Uterus (tissue), 3 donors: ENCODE measurements at regions not wholly inside any gene's neighbourhood (a gene's known extent, or its start where the extent isn't known, plus 50 kb on each side); places are given as distances from the start of the nearest gene placed in this dataset.

ENCODE experiments used
- DNase-seq, 2 donors: peaks; one replicate each; pipeline ENCODE4 v3.0.0-alpha.2; 2019 to 2020
- H3K27ac ChIP-seq, 2 donors: fragments of 200-600 bp; sonication (generic); 1 replicate in 1 of 2; 2 replicates in 1 of 2; pipeline ENCODE4 v1.5.1; 2016 to 2018
- H3K27me3 ChIP-seq, 2 donors: fragments of 200-600 bp; sonication (generic); one replicate each; pipeline ENCODE4 v1.5.1; 2018 to 2019; ENCODE audit warnings: control low read depth in 1 of 2
- H3K36me3 ChIP-seq, 2 donors: fragments of 200-600 bp; sonication (generic); one replicate each; pipeline ENCODE4 v1.5.1; 2019; ENCODE audit warnings: control low read depth in 1 of 2
- H3K4me1 ChIP-seq, 2 donors: fragments of 200-600 bp; sonication (generic); one replicate each; pipeline ENCODE4 v1.5.1; 2018 to 2019; ENCODE audit warnings: control low read depth in 1 of 2
- H3K4me3 ChIP-seq, 2 donors: fragments of 200-600 bp; sonication (generic); 1 replicate in 1 of 2; 2 replicates in 1 of 2; pipeline ENCODE4 v1.5.1; 2018 to 2019; ENCODE audit warnings: mild to moderate bottlenecking in 1 of 2
- H3K9me3 ChIP-seq, 2 donors: fragments of 200-600 bp; sonication (generic); one replicate each; pipeline ENCODE4 v1.5.1; 2019; ENCODE audit warnings: control low read depth in 1 of 2
- POLR2A ChIP-seq, 2 donors: fragments of 450-650 bp; IDR thresholded peaks; one replicate each; pipeline ENCODE4 v1.6.1; 2016; ENCODE audit warnings: antibody characterized with exemption in 2 of 2, mild to moderate bottlenecking in 1 of 2, moderate library complexity in 1 of 2
- intact Hi-C: fragments of 100-400 bp; cut with DNase I; formaldehyde crosslinking; loops from one replicate; pipeline ENCODE4 v1.15.1; 2023; ENCODE audit warnings: low total_unique reads
- TF ChIP-seq, protein P1 (sequence below), 4 experiments: fragments of 200-600 bp in 2 of 4; fragments of 450-650 bp in 2 of 4; sonication (generic) in 2 of 4; IDR thresholded peaks; one replicate each; pipeline ENCODE4 v1.5.1; 2016 to 2019; ENCODE audit warnings: antibody characterized with exemption in 4 of 4, mild to moderate bottlenecking in 2 of 4, moderate library complexity in 1 of 4
- donor health status: DM: yes; HTN: yes; CAD: no.

DNA sequence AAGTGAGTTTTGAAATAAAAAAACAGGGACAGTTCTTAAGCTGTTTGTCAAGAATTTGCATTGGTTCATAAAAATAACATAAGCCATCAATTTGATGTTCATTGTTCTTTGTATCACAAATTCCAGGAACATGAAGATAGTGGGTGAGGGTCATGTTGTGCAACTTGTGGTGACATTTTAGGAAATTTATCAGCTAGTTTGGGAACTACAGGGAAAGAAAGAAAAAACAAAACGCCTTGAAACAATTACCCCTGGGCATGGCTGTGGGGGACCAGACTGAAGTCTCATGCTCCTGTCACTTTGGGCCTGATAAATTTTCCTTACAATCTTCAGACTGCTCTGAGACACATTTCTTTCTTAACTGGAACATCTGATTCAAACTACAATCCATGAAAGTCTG, 207.1 kb upstream of the CLINT1 start:
- Histone ChIP-seq H3K9me3 (no peaks in the 10 kb centered on the region), H3K27me3 (no peaks in the 10 kb centered on the region), H3K4me1 (peaks cover 0 to 6% of the 10 kb centered on the region in 2 donors), H3K36me3 (no peaks in the 10 kb centered on the region), H3K4me3 (no peak overlapping the region), H3K27ac (peak overlapping the region in 1 of 2 donors; percentile 77)
- TF ChIP-seq POLR2A (IDR thresholded peaks at IDR 0.05): no peak
- TF ChIP-seq, protein P1, sequence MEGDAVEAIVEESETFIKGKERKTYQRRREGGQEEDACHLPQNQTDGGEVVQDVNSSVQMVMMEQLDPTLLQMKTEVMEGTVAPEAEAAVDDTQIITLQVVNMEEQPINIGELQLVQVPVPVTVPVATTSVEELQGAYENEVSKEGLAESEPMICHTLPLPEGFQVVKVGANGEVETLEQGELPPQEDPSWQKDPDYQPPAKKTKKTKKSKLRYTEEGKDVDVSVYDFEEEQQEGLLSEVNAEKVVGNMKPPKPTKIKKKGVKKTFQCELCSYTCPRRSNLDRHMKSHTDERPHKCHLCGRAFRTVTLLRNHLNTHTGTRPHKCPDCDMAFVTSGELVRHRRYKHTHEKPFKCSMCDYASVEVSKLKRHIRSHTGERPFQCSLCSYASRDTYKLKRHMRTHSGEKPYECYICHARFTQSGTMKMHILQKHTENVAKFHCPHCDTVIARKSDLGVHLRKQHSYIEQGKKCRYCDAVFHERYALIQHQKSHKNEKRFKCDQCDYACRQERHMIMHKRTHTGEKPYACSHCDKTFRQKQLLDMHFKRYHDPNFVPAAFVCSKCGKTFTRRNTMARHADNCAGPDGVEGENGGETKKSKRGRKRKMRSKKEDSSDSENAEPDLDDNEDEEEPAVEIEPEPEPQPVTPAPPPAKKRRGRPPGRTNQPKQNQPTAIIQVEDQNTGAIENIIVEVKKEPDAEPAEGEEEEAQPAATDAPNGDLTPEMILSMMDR (IDR thresholded peaks at IDR 0.05): no peak
- DNase-seq: no peak
- intact Hi-C loops: no loop called here

DNA sequence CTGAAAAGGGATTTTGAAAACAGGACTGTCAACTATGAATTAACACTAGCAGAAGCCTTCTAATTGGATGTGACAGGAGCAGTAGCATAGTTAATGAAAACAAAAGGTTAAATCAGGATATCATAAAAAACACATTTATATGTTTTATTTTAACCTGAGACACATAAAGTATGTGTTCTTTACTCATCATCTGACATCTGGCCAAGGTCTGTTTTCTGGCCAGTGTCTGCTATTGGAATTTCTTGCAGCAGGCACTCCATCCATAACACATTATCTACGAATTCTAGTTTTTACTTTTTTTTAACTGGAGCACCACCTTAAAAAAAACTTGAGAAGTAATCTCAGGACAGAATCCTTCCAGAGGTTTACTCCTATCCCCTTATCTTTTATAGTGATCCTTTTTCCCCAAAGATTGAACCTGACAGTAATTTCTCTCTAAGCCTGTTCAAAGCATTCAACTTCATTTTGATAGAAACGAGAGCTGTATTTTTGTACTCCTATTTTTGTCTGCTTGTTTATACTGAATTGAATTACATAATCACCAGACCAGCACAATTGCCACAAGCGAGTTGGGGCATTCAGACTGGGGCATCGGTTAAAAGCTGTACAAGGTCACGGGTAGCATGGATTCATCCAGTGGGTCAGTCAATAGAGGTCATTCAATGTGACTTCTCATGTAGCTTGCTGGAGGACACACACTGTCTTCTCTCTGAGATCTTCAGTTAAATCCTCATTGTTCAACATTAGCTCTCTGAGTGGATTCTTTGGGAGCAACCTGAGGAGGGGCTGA, 205.6 kb upstream of the CLINT1 start:
- no peaks in the 10 kb centered on the region for H3K36me3 ChIP-seq
- no peaks in the 10 kb centered on the region for H3K27me3 ChIP-seq
- TF ChIP-seq, protein P1 (IDR thresholded peaks at IDR 0.05): no peak
- TF ChIP-seq POLR2A (IDR thresholded peaks at IDR 0.05): no peak
- DNase-seq: no peak
- peaks cover 0 to 6% of the 10 kb centered on the region in 2 donors for H3K4me1 ChIP-seq
- no peaks in the 10 kb centered on the region for H3K9me3 ChIP-seq
- intact Hi-C loops: no loop called here
- H3K4me3 ChIP-seq: no peak overlapping the region
- H3K27ac ChIP-seq: peak overlapping the region; percentile 45 to 77

DNA sequence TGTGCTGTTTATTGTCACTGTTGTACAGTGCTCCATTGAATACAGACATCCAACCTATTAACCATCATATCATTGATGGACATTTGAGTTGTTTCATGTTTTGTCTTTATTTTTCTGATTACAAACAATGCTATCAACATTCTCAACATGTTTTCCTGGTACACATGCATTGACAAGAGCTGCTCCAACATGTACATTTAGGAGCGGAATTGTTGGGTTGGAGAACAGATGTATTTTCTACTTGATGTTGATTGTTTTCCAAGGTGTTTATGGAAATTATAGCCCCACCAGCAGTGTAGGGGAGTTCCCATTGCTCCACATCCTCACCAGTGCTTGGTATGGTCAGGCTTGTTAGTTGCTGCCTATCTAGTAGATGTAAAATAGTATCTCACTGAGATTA, 204.1 kb upstream of the CLINT1 start:
- no peaks in the 10 kb centered on the region for H3K36me3 ChIP-seq
- no peak overlapping the region for H3K4me3 ChIP-seq
- no peak for DNase-seq
- no peak for TF ChIP-seq POLR2A (IDR thresholded peaks at IDR 0.05)
- TF ChIP-seq, protein P1 (IDR thresholded peaks at IDR 0.05): no peak
- H3K9me3 ChIP-seq: no peaks in the 10 kb centered on the region
- peaks cover 0 to 6% of the 10 kb centered on the region in 2 donors for H3K4me1 ChIP-seq
- no peaks in the 10 kb centered on the region for H3K27me3 ChIP-seq
- H3K27ac ChIP-seq: no peak overlapping the region
- intact Hi-C loops: no loop called here

DNA sequence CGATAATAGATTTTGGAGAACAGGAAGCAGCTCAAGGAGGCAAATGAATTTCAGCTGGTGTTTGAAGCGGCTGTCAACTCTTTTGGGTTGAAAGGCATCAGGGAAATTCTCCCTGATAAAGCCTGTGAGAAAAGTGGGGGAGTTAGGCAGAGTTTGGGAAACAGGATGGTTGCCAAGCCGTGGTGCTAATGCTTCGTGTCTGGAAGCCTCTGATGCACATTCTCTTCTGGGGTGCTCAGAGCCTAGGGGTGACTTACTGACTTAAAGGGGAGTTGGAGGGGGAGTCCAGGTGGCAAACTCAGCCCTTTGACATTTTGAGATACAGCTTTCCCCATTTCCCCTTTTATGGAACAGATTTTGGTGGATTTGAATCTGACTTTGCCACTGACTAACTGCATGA, 202.5 kb upstream of the CLINT1 start:
- H3K27ac ChIP-seq: no peak overlapping the region
- no peak overlapping the region for H3K4me3 ChIP-seq
- no peak for DNase-seq
- TF ChIP-seq, protein P1 (IDR thresholded peaks at IDR 0.05): no peak
- TF ChIP-seq POLR2A (IDR thresholded peaks at IDR 0.05): no peak
- H3K27me3 ChIP-seq: no peaks in the 10 kb centered on the region
- peaks cover 0 to 6% of the 10 kb centered on the region in 2 donors for H3K4me1 ChIP-seq
- no peaks in the 10 kb centered on the region for H3K9me3 ChIP-seq
- no peaks in the 10 kb centered on the region for H3K36me3 ChIP-seq
- intact Hi-C loops: no loop called here

DNA sequence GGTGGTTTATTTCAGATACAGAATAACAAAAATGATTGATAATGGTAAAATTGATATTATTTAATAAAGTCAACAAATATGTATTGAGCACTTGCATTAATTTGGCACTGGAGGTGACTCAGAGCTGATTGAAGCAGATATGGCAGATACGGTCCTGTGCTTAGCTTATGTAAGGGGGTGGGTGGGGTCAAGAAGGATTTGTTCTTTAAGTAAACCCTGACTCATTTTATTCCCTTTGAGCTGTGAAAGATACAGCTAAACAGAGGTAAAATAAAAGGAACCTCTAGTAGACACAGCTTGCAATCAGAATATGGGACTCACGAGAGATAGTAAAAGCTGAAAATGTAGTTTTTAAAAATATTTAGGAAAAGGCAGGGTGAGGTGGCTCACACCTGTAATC, 201.3 kb upstream of the CLINT1 start:
- Histone ChIP-seq H3K36me3 (no peaks in the 10 kb centered on the region), H3K4me1 (peaks cover 0 to 12% of the 10 kb centered on the region in 2 donors), H3K9me3 (no peaks in the 10 kb centered on the region), H3K27ac (no peak overlapping the region), H3K27me3 (no peaks in the 10 kb centered on the region), H3K4me3 (no peak overlapping the region)
- intact Hi-C loops: no loop called here
- no peak for DNase-seq
- TF ChIP-seq POLR2A (IDR thresholded peaks at IDR 0.05): no peak
- TF ChIP-seq, protein P1 (IDR thresholded peaks at IDR 0.05): no peak
